ENCODE measurements at regions not wholly inside any gene's neighbourhood (a gene's known extent, or its start where the extent isn't known, plus 50 kb on each side); places are given as distances from the start of the nearest gene placed in this dataset.

DNA sequence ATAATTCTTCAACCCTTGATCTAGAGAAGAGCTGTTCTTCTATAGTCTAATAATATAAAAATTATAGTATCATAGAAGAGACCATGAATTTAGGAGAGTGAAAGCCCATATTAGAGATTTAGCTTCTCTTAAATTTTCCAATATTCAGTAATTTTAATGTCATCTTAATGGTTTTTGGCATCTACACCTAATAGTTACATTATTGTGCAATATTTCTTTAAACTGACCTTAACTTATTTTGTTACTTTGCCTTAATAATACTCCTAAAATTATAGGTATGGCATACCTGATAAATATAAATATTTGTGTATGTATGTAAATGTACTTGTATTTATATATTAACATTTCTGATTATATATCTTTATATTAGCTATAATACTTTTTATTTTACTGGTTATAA lies 78.0 kb upstream of the CWC22 start:
- TF ChIP-seq, protein P1, sequence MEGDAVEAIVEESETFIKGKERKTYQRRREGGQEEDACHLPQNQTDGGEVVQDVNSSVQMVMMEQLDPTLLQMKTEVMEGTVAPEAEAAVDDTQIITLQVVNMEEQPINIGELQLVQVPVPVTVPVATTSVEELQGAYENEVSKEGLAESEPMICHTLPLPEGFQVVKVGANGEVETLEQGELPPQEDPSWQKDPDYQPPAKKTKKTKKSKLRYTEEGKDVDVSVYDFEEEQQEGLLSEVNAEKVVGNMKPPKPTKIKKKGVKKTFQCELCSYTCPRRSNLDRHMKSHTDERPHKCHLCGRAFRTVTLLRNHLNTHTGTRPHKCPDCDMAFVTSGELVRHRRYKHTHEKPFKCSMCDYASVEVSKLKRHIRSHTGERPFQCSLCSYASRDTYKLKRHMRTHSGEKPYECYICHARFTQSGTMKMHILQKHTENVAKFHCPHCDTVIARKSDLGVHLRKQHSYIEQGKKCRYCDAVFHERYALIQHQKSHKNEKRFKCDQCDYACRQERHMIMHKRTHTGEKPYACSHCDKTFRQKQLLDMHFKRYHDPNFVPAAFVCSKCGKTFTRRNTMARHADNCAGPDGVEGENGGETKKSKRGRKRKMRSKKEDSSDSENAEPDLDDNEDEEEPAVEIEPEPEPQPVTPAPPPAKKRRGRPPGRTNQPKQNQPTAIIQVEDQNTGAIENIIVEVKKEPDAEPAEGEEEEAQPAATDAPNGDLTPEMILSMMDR (IDR thresholded peaks at IDR 0.05; ENCODE audit: insufficient read depth, low read length): no peak
- TF ChIP-seq POLR2AphosphoS5 (IDR thresholded peaks at IDR 0.05; ENCODE audit: low read depth): no peak
- TF ChIP-seq, protein P2, sequence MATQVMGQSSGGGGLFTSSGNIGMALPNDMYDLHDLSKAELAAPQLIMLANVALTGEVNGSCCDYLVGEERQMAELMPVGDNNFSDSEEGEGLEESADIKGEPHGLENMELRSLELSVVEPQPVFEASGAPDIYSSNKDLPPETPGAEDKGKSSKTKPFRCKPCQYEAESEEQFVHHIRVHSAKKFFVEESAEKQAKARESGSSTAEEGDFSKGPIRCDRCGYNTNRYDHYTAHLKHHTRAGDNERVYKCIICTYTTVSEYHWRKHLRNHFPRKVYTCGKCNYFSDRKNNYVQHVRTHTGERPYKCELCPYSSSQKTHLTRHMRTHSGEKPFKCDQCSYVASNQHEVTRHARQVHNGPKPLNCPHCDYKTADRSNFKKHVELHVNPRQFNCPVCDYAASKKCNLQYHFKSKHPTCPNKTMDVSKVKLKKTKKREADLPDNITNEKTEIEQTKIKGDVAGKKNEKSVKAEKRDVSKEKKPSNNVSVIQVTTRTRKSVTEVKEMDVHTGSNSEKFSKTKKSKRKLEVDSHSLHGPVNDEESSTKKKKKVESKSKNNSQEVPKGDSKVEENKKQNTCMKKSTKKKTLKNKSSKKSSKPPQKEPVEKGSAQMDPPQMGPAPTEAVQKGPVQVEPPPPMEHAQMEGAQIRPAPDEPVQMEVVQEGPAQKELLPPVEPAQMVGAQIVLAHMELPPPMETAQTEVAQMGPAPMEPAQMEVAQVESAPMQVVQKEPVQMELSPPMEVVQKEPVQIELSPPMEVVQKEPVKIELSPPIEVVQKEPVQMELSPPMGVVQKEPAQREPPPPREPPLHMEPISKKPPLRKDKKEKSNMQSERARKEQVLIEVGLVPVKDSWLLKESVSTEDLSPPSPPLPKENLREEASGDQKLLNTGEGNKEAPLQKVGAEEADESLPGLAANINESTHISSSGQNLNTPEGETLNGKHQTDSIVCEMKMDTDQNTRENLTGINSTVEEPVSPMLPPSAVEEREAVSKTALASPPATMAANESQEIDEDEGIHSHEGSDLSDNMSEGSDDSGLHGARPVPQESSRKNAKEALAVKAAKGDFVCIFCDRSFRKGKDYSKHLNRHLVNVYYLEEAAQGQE (IDR thresholded peaks at IDR 0.05; ENCODE audit: insufficient replicate concordance, low read depth): no peak
